ENCODE measurements at regions not wholly inside any gene's neighbourhood (a gene's known extent, or its start where the extent isn't known, plus 50 kb on each side); places are given as distances from the start of the nearest gene placed in this dataset.

GRCh38 chr13:71998223-71998622, 131.2 kb upstream of the DACH1 start:
- DNase-seq (ENCODE audit: low read depth), result no peak
- H3K4me3 ChIP-seq (ENCODE audit: low read depth, low read length), result no peak overlapping the region
- TF ChIP-seq MYC (IDR thresholded peaks at IDR 0.05; ENCODE audit: low read depth, low read length), result no peak

DNA sequence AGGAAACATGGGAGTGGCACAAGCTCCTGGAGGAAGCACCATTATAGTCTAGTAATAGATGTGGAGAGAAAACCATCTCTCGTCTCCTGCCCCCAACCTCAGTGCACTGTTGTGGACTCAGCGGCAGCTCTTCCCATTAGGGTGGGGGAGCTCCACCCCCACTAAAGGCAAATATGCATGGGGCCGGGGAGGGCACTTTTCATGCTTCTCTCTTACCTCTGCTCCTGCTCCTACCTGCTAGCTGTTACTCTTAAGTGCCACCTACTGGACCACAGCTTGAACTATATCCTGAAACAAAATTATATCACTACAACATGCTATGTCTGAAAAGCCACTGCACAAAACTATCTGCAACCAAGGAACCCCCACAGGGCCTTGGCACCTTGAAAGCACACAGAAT, 112.6 kb upstream of the DACH1 start:
- no peak for TF ChIP-seq POLR2A (IDR thresholded peaks at IDR 0.05; ENCODE audit: extremely low read depth, insufficient read length)
- TF ChIP-seq, protein P1, sequence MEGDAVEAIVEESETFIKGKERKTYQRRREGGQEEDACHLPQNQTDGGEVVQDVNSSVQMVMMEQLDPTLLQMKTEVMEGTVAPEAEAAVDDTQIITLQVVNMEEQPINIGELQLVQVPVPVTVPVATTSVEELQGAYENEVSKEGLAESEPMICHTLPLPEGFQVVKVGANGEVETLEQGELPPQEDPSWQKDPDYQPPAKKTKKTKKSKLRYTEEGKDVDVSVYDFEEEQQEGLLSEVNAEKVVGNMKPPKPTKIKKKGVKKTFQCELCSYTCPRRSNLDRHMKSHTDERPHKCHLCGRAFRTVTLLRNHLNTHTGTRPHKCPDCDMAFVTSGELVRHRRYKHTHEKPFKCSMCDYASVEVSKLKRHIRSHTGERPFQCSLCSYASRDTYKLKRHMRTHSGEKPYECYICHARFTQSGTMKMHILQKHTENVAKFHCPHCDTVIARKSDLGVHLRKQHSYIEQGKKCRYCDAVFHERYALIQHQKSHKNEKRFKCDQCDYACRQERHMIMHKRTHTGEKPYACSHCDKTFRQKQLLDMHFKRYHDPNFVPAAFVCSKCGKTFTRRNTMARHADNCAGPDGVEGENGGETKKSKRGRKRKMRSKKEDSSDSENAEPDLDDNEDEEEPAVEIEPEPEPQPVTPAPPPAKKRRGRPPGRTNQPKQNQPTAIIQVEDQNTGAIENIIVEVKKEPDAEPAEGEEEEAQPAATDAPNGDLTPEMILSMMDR (IDR thresholded peaks at IDR 0.05; ENCODE audit: low read depth, low read length), result peak; percentile 46
- no peak for TF ChIP-seq MAX (IDR thresholded peaks at IDR 0.05; ENCODE audit: low read depth, low read length)
- TF ChIP-seq MYC (IDR thresholded peaks at IDR 0.05; ENCODE audit: low read depth, low read length), result no peak
- peak; percentile 42 for DNase-seq (ENCODE audit: low read depth)

GRCh38 chr13:71977028-71977427, 110.0 kb upstream of the DACH1 start:
- no peak overlapping the region for H3K4me3 ChIP-seq (ENCODE audit: low read depth, low read length)
- TF ChIP-seq MAX (IDR thresholded peaks at IDR 0.05; ENCODE audit: low read depth, low read length) (no peak), POLR2A (IDR thresholded peaks at IDR 0.05; ENCODE audit: extremely low read depth, insufficient read length) (no peak), MYC (IDR thresholded peaks at IDR 0.05; ENCODE audit: low read depth, low read length) (no peak)
- TF ChIP-seq, protein P1 (IDR thresholded peaks at IDR 0.05; ENCODE audit: low read depth, low read length), result no peak
- DNase-seq (ENCODE audit: low read depth), result no peak

More for the DNA sequence above, 112.6 kb upstream of the DACH1 start:
- no peak overlapping the region for H3K4me3 ChIP-seq (ENCODE audit: low read depth, low read length)

DNA sequence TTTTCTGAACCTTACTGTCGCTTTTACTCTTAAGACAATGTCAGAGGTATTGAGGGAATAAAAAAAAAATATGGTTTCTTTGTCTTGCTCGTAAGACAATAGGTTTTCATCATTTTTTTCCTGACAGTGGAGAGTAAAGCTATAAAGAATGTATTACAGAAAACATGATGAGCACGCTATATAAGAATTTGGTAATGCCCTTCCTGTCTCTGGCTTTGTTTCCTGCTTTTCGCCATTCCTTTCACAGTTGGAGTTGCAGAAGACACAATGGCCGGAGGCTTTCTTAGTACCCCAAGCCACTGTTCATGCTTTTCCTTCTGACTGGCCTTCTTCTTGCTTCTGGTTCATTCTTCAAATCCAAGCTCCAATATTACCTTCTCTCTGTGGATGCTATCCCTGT, 101.0 kb upstream of the DACH1 start:
- DNase-seq (ENCODE audit: low read depth), result no peak
- TF ChIP-seq MYC (IDR thresholded peaks at IDR 0.05; ENCODE audit: low read depth, low read length) (no peak), MAX (IDR thresholded peaks at IDR 0.05; ENCODE audit: low read depth, low read length) (no peak)
- TF ChIP-seq, protein P1 (IDR thresholded peaks at IDR 0.05; ENCODE audit: low read depth, low read length), result no peak
- H3K4me3 ChIP-seq (ENCODE audit: low read depth, low read length), result no peak overlapping the region

DNA sequence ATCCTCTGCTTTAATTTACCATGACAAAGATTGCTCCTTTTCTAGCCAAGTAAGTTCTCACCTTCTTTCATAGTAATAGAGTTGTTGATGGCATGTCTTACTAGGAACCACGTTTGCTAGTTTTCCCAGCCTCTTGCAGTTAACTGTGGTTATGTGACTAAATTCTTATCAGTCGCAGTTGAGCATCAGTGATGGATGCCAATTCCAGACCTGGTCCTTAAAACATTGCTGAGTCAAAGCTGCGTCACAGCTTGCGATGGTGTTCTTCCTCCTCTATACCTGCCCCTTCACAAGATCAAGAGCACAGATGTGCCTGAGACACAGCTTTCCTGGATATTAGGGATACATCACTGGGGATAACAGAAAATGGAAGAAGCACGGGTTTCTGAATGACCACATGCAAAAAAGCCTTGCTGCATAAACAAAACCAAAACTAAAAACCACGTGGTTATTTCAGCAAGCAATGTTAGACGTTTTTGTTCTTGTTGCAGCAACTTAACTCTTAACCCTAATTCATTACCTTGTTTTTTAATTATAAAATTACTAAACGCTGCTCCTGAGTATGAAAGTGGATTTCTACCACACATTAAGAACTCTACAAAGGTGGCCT, 97.6 kb upstream of the DACH1 start:
- TF ChIP-seq, protein P1 (IDR thresholded peaks at IDR 0.05; ENCODE audit: low read depth, low read length), result no peak
- no peak for TF ChIP-seq MYC (IDR thresholded peaks at IDR 0.05; ENCODE audit: low read depth, low read length)
- TF ChIP-seq MAX (IDR thresholded peaks at IDR 0.05; ENCODE audit: low read depth, low read length), result peak; percentile 69; the same call in 1 of the 2 replicates
- TF ChIP-seq POLR2A (IDR thresholded peaks at IDR 0.05; ENCODE audit: extremely low read depth, insufficient read length), result no peak
- DNase-seq (ENCODE audit: low read depth), result no peak
- H3K4me3 ChIP-seq (ENCODE audit: low read depth, low read length), result no peak overlapping the region

GRCh38 chr13:71962735-71963134, 95.7 kb upstream of the DACH1 start:
- no peak overlapping the region for H3K4me3 ChIP-seq (ENCODE audit: low read depth, low read length)
- no peak for TF ChIP-seq POLR2A (IDR thresholded peaks at IDR 0.05; ENCODE audit: extremely low read depth, insufficient read length)
- no peak for TF ChIP-seq MAX (IDR thresholded peaks at IDR 0.05; ENCODE audit: low read depth, low read length)
- TF ChIP-seq, protein P1 (IDR thresholded peaks at IDR 0.05; ENCODE audit: low read depth, low read length), result no peak
- no peak for TF ChIP-seq MYC (IDR thresholded peaks at IDR 0.05; ENCODE audit: low read depth, low read length)
- no peak for DNase-seq (ENCODE audit: low read depth)
